ENCODE measurements at regions not wholly inside any gene's neighbourhood (a gene's known extent, or its start where the extent isn't known, plus 50 kb on each side); places are given as distances from the start of the nearest gene placed in this dataset.

DNA sequence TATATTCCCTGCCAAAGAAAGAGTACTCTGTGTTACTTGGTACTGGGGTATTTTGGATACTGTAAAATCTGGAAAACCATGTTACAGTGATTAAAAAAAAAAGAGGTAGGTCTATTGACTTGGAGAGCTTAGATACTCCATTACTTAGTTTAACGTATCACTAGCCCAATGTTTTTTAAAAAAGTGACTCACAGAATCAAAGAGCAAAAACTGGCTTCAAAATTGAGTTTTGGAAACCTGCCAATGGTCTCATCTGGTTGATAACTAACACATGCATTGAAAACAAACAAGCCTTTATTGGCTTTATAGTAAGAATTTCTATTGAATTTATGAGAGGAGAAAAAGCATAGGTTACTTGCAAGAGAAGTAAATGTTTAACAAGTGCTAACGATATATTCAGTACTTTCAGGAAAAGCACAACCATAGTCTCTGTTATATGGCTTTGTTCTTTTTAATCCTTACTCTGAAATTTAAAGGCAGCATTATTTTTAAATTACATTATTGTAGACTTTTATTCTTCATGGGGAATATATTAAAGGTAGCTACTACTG is 563.3 kb upstream of the SORCS1 start:
- DNase-seq (ENCODE audit: low read depth in 3 of 3, low spot score in 2 of 3) = no peak

DNA sequence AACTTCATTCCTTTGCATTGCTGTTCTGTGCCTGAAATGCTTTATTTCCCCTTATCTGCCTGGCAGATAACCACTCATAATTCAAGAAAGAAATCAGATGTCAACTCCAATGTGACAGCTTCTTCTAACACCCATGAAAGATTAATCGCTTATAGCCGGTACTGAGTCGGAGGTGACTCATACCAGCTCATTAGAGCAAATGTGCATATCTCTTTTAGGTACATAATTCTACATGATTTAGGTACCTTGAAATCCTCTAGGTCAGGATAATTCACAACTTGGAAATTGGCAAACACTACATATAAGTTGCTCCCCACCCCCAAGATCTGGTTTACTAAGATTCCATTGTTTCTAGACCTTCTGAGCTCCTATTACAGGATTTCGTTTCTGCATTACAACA is 554.4 kb upstream of the SORCS1 start:
- no peak for DNase-seq (ENCODE audit: low read depth in 3 of 3, low spot score in 2 of 3)

- DNase-seq (ENCODE audit: low read depth in 3 of 3, low spot score in 2 of 3) = no peak
Measured at GRCh38 chr10:107717046-107717445, 552.5 kb upstream of the SORCS1 start.

DNA sequence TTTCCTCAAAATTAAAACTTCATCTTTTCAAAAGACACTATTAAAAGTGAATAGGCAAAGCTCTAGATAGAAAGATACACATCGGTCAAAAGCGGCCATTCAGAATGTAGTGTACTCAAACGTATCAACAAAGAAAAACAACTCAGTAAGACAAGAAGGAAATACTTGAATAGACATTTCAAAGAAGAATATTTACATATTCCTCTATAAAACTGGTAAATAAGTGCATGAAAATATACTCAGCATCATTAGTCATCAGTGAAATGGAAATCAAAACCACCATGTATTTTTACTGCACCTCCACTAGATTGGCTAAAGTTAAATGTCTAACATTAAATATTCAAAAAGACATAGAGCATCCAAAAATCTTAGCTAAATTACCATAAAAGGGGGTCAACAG is 551.1 kb upstream of the SORCS1 start:
- DNase-seq (ENCODE audit: low read depth in 3 of 3, low spot score in 2 of 3) = no peak

GRCh38 chr10:107708981-107709380 is 544.5 kb upstream of the SORCS1 start:
- no peak for DNase-seq (ENCODE audit: low read depth in 3 of 3, low spot score in 2 of 3)

DNA sequence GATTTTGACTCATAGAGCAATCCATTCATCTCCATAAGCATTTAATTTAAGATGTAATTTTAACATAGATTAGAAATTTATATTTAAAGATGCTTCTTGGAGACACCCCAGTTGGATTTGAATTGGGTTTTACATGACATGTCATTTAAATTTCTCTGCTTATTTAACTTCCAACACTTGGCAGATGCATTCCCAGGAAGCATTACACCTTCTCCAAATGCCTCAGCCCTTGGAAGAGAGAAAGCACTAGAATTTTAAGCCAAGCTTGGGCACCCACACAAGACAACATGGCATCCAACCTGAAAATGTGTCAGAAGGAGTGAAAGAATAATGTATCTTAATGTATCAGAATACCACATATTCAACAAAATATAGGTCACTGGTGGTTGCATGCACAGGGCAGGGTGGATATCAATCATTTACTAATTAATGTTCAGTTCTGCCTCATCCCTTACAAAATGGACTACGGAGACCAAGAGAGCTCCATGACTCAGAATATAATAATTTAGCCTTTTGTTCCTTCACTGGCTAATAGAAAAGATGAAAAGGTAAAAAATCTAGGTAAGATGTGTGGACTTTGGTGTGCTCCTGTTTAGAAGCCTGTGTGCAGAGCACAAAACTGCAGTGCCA is 541.7 kb upstream of the SORCS1 start:
- DNase-seq (ENCODE audit: low read depth in 3 of 3, low spot score in 2 of 3) = no peak

DNA sequence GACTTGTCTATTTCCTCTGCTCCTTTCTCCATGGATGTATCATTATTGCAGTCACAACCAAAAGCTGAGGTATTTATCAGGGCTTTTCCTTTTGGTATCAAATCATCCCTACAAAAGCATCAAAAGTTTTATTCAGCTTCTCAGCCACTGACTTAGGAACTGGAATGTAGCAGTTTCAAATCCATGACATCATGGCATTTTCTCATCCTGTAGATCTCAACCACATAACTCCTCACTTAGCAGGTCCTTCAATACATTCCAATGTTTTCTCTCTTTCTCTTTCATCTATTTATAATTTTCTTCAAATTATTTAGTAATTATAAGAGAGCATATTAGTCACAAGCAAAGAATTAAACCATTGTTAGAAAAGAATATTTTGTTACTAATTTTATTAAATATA is 537.4 kb upstream of the SORCS1 start:
- no peak for DNase-seq (ENCODE audit: low read depth in 3 of 3, low spot score in 2 of 3)

DNA sequence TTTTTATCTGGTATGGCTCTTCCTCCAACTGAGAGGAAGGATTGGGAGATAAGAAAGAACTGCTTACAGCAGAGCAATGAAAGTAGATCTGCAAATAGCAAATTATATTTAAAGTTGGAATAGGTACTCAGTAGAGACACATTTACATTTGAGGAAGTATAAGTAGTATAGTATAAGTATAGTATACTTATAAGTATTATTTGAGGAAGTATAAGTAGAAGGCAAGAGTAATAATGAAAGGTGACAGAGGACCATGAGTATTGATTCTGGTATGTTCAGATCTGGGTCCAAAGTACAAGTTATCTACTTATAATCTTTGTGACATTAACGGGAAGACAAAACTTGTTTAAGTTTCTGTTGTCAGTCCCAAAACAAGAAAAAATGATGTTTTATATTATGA is 527.6 kb upstream of the SORCS1 start:
- no peak for DNase-seq (ENCODE audit: low read depth in 3 of 3, low spot score in 2 of 3)

DNA sequence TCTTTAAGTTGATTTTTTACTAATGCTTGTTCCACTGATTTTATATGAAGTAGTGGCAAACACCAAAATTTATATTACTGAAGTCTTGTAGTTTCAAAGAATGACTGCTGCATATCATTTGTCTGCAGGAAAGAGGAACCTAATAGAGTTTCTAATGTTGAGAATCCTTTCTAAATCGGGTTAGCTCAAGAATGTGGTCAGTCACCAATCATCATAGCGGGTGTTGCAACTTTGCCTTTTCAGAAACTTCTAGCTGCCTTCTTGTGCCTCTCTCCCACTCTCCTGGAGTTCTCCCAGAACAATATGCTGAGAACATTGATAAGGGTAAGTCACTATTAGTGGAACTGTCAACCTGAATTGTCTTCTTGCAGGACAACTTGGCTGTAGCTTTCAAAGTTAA is 524.8 kb upstream of the SORCS1 start:
- no peak for DNase-seq (ENCODE audit: low read depth in 3 of 3, low spot score in 2 of 3)

DNA sequence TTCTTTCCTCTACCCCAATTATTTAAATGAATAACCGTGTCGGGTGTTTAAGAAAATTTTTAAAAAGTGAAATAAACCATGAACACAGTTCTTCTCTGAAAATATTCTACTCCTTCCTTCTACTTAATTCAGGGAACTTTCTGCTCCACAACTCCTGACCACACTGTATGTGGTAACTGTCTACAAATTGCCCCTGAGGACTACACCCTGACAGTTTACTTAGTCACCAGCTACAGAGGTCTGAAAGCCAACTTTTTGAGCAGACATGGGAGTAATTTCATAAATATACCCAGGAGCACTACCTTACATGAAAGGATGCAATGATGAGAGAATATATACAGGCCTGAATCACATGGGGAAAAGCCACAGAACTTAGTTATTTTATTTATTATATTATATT is 523.2 kb upstream of the SORCS1 start:
- DNase-seq (ENCODE audit: low read depth in 3 of 3, low spot score in 2 of 3) = no peak

GRCh38 chr10:107686095-107686494 is 521.6 kb upstream of the SORCS1 start:
- no peak for DNase-seq (ENCODE audit: low read depth in 3 of 3, low spot score in 2 of 3)

GRCh38 chr10:107671960-107672359 is 507.5 kb upstream of the SORCS1 start:
- DNase-seq (ENCODE audit: low read depth in 3 of 3, low spot score in 2 of 3) = no peak

DNA sequence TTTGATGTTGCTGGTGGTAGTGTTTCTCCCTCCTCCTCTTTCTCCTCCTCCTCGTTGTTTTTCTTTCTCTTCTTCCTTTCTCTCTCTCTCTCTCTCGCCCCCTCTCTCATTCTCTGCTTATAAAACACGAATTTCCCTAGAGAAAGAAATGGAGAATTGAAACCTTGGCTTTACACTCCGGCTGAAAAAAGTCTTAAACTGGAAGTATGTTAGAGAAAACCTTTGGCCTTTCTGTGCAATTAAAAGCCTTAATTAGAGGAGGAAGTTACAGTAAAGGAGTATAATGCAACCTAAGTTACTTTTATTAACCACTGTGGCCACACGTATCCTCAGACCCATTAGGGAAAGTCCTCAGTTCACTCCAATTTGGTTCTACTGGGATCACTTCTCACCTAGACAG is 501.7 kb upstream of the SORCS1 start:
- no peak for DNase-seq (ENCODE audit: low read depth in 3 of 3, low spot score in 2 of 3)

DNA sequence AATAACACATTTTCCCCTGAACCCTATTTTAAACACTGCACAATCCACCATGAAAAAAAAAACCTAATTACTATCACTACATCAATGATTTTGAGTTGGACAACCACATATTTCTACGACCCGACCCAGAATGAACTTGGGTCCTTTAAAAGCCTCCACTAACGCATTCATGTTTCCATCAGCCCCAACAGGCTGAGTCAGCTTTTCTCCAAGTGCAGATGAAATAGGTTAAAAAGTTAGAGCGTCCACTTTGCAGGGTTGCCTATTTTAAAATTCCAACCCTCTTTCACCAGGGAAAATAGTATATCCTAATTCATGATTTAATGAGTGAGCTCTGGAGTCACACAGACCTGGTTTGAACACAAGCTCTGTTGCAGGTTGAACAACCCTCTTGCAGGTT is 501.0 kb upstream of the SORCS1 start:
- DNase-seq (ENCODE audit: low read depth in 3 of 3, low spot score in 2 of 3) = no peak

- DNase-seq (ENCODE audit: low read depth in 3 of 3, low spot score in 2 of 3) = no peak
Measured at GRCh38 chr10:107657851-107658250, 493.3 kb upstream of the SORCS1 start.

DNA sequence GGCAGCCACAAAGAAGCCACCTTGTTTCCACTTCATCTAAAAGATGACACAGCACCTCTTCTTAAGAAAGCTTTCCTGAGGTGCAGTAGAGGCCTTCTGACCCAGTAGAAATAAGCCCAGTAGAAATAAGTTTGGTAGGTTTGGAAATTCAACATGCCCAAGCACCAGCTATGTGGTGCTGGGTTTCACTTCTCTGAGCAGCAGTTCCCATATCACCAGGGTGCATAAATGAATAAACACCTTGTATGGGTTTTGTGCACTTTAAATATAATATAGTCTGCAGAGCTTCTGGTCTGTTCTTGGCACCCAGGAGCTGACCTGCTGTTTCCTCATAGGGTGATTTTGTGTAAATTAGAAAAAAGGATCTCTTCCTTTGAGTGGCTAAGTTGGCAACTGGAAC is 492.4 kb upstream of the SORCS1 start:
- no peak for DNase-seq (ENCODE audit: low read depth in 3 of 3, low spot score in 2 of 3)

- peak; percentile 10 to 27 (median 19) for DNase-seq (ENCODE audit: low read depth in 3 of 3, low spot score in 2 of 3)
Measured at GRCh38 chr10:107653832-107654287, 489.4 kb upstream of the SORCS1 start.

DNA sequence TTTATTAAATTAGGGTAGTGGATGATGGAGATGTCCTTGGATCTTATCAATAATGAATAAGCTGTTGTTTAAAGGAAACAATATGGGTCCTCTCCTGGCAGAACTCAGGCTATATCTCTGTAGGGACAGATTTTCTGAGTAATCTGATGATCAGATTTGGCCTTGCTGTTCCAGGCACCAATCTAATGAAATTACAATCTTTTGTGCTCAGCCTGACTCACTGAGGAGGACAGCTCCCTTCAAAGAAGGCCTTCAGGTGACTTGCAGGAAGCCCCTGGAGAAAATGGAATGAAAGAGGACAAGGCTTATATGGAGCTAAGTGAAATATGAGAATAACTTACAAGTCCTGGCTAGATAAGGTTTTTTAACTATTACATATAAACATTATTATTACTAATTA is 486.4 kb upstream of the SORCS1 start:
- DNase-seq (ENCODE audit: low read depth in 3 of 3, low spot score in 2 of 3) = no peak

GRCh38 chr10:107649249-107649648 is 484.7 kb upstream of the SORCS1 start:
- DNase-seq (ENCODE audit: low read depth in 3 of 3, low spot score in 2 of 3) = no peak

- DNase-seq (ENCODE audit: low read depth in 3 of 3, low spot score in 2 of 3) = no peak
Measured at GRCh38 chr10:107647462-107647861, 483.0 kb upstream of the SORCS1 start.

- DNase-seq (ENCODE audit: low read depth in 3 of 3, low spot score in 2 of 3) = no peak
Measured at GRCh38 chr10:107631876-107632275, 467.4 kb upstream of the SORCS1 start.

GRCh38 chr10:107626862-107627261 is 462.4 kb upstream of the SORCS1 start:
- DNase-seq (ENCODE audit: low read depth in 3 of 3, low spot score in 2 of 3) = no peak

DNA sequence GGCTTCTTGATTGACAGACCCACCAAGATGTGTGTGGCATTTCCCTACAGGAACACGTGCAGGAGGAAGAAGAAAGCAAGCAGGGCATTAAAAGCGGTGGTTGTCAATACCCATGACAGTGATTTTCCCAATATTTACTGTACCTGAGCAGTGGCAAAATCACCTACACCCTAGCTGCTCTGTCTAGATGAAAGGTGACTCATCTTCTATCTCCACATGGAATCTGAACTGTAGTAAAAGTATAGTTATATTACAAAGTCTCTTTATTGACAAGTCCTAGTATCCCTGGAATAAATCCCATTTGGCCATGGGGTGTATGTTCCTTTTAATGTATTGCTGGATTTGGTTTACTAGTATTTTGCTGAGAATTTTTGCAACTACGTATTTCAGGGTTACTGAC is 458.8 kb upstream of the SORCS1 start:
- no peak for DNase-seq (ENCODE audit: low read depth in 3 of 3, low spot score in 2 of 3)

Data from right renal cortex interstitium (tissue), 3 donors.